ENCODE measurements at regions not wholly inside any gene's neighbourhood (a gene's known extent, or its start where the extent isn't known, plus 50 kb on each side); places are given as distances from the start of the nearest gene placed in this dataset.

GRCh38 chr13:109369353-109370052 lies 416.9 kb downstream of the IRS2 start (continued):
- TF ChIP-seq SKIL (IDR thresholded peaks at IDR 0.05; ENCODE audit: low read depth, poor library complexity, severe bottlenecking) (no peak), ZNF24 (IDR thresholded peaks at IDR 0.05) (no peak), FOS (IDR thresholded peaks at IDR 0.05; ENCODE audit: borderline replicate concordance, extremely low read depth, insufficient read length) (no peak), NFYA (IDR thresholded peaks at IDR 0.05; ENCODE audit: borderline replicate concordance, low read depth, low read length) (no peak), ZNF622 (IDR thresholded peaks at IDR 0.05) (no peak), PML (IDR thresholded peaks at IDR 0.05; ENCODE audit: low read length) (no peak), MXI1 (IDR thresholded peaks at IDR 0.05; ENCODE audit: low read depth, low read length) (no peak)
- TF ChIP-seq, protein P1, sequence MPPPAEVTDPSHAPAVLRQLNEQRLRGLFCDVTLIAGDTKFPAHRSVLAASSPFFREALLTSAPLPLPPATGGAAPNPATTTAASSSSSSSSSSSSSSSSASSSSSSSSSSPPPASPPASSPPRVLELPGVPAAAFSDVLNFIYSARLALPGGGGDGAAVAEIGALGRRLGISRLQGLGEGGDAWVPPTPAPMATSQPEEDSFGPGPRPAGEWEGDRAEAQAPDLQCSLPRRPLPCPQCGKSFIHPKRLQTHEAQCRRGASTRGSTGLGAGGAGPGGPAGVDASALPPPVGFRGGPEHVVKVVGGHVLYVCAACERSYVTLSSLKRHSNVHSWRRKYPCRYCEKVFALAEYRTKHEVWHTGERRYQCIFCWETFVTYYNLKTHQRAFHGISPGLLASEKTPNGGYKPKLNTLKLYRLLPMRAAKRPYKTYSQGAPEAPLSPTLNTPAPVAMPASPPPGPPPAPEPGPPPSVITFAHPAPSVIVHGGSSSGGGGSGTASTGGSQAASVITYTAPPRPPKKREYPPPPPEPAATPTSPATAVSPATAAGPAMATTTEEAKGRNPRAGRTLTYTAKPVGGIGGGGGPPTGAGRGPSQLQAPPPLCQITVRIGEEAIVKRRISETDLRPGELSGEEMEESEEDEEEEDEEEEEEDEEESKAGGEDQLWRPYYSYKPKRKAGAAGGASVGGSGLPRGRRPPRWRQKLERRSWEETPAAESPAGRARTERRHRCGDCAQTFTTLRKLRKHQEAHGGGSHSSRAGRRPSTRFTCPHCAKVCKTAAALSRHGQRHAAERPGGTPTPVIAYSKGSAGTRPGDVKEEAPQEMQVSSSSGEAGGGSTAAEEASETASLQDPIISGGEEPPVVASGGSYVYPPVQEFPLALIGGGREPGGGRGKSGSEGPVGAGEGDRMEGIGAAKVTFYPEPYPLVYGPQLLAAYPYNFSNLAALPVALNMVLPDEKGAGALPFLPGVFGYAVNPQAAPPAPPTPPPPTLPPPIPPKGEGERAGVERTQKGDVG (CRISPR knock-in tag; IDR thresholded peaks at IDR 0.05) = no peak

Measured in GM12878 (cell line).